RWPE1 (cell line): ENCODE measurements at regions not wholly inside any gene's neighbourhood (a gene's known extent, or its start where the extent isn't known, plus 50 kb on each side); places are given as distances from the start of the nearest gene placed in this dataset.

Experiments used
- CTCF ChIA-PET: fragments of 350-600 bp; sonication (Branson Sonifier 250); formaldehyde crosslinking; extraction: SDS; loops from one replicate; lab custom pipeline; 2021; lab: Yijun Ruan, JAX
- POLR2A ChIA-PET: fragments of 400-600 bp; formaldehyde crosslinking; extraction: SDS; loops from one replicate; lab custom pipeline; 2020; ENCODE audit warnings: antibody characterized with exemption; ENCODE audit not compliant: low non-redundant PET; lab: Yijun Ruan, JAX
- DNase-seq: peaks from one replicate; pipeline ENCODE4 v3.0.0; 2012; ENCODE audit warnings: low spot score
- H3K27ac ChIP-seq: fragments of 450-650 bp; 2 replicates; pipeline ENCODE4 v1.5.1; 2017
- TF ChIP-seq, protein P1 (sequence below): fragments of 450-650 bp; conservative IDR thresholded peaks from 2 replicates; pipeline ENCODE4 v1.5.1; 2017; ENCODE audit warnings: low read depth, mild to moderate bottlenecking

DNA sequence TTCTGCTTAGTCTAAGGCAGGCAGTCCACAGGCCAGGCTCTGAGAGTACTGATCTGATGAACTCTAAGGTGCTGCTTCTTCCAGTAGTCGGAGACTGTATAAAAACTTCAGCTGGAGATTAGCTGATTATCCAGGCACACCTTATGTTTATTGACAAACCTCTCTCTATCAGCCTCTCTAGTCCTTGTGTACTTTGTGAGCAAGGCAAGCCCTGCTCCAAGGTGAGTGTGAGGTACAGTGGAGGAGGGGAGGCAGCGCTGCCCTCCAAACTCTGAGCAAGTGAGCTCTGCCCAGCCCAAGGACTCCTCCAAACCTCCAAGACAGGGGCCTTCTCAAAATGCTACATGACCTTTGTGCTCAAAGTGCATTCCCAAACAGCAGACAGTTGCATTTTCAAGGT is 95.9 kb upstream of the CDKN3 start:
- POLR2A ChIA-PET: no interaction called here
- TF ChIP-seq, protein P1, sequence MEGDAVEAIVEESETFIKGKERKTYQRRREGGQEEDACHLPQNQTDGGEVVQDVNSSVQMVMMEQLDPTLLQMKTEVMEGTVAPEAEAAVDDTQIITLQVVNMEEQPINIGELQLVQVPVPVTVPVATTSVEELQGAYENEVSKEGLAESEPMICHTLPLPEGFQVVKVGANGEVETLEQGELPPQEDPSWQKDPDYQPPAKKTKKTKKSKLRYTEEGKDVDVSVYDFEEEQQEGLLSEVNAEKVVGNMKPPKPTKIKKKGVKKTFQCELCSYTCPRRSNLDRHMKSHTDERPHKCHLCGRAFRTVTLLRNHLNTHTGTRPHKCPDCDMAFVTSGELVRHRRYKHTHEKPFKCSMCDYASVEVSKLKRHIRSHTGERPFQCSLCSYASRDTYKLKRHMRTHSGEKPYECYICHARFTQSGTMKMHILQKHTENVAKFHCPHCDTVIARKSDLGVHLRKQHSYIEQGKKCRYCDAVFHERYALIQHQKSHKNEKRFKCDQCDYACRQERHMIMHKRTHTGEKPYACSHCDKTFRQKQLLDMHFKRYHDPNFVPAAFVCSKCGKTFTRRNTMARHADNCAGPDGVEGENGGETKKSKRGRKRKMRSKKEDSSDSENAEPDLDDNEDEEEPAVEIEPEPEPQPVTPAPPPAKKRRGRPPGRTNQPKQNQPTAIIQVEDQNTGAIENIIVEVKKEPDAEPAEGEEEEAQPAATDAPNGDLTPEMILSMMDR: no peak
- DNase-seq: no peak
- no peak overlapping the region for H3K27ac ChIP-seq
- CTCF ChIA-PET: no interaction called here

DNA sequence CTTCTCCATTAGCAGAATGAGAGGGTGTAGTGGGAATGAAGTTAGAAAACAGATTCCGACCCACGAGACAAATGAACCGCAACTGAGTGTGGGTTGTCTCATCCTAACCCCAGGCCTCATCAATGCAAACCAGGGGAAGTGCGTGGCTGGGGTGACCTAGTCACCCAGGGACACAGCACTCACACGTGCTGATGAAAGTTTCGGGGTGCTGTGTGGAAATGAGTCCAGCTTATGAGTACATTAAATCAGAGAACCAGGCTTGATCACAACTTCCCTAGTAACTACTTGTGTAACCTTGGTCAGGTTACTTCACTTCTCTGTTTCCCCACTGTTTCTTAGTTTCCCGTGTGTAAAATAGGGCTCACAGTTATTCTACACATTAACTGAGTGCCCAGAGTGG is 95.4 kb upstream of the CDKN3 start:
- DNase-seq: no peak
- POLR2A ChIA-PET: no interaction called here
- TF ChIP-seq, protein P1: no peak
- CTCF ChIA-PET: no interaction called here
- H3K27ac ChIP-seq: no peak overlapping the region

DNA sequence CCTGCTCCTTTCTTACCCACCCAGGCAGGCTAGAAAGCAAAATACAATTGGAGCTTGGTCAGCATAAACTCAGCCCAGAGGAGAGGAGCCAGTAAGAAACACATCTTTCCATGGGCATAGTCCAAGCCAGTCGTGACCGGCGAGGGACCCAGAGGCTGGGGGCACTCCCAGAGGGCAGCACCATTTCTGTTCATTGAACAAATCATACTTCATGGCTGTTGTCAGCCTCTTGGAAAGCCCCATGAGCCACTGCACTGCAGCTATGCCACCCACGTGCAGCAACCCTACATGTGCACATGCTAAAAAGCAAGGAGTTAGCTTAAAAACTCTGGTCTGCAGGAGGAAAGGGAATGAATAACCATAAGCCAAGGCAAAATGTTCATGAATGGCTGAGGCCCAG is 90.0 kb upstream of the CDKN3 start:
- CTCF ChIA-PET: interaction anchor here (0.6 kb wide), 1 partner anchor 152 kb away, joined by 3 read pairs; no protein-coding TSS in a partner anchor
- TF ChIP-seq, protein P1: no peak
- DNase-seq: no peak
- POLR2A ChIA-PET: no interaction called here
- no peak overlapping the region for H3K27ac ChIP-seq

DNA sequence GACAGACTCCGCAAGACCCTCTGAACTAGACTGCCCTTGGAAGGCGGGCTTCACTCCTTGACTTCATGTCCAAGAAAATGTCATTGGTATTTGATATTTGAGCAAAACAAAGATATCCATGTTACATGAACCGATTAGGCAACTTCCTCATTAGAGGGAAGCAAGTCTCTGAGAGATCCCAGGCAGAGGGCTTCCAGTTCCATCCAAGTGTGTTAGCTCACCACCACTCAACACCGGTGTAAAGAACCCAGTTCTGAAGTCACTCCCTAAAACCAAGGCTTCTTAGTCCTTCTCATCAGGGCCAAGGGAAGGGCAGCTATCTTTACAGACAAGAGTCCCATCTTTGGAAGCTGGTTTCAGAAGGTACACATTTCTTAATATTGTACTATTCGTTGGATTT is 87.2 kb upstream of the CDKN3 start:
- ChIA-PET POLR2A (no interaction called here), CTCF (no interaction called here)
- DNase-seq: no peak
- TF ChIP-seq, protein P1: no peak
- H3K27ac ChIP-seq: no peak overlapping the region

DNA sequence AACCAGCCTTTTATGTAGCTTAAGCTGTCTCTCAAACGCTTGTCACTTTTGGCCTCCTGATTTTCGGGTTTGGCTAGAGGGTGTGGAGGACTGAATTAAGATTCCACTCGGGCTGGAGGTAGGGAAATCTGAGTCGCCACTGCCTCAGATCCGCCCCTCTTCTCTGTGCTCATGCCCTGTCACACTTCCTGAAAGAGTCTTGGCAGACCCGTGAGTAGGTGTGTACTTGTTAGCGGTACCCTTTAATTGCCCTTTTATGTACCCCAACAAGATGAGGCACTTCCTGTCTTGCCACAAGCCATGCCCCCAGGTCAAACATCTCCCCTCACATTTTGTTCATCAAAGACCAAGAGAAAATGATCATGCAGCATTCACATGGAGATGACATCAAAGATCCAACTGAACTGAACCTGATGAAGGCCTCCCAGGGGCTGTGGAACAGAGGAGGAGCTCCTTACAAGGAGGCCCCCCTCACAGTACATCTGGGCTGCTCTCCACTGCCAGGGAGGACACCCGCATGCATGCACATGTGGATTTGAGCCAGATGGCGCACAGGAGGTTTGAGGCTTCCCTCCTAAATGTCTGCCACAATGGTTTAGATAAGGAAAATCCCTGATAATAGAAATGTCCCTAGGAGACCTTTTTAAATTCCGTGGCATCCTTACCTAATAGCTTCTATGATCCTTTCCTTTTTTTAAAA is 86.5 kb upstream of the CDKN3 start:
- DNase-seq: no peak
- ChIA-PET POLR2A (no interaction called here), CTCF (interaction anchor here (0.5 to 1.0 kb wide), 2 partner anchors 16 to 58 kb away, joined by 3 read pairs; no protein-coding TSS in a partner anchor)
- TF ChIP-seq, protein P1: no peak
- H3K27ac ChIP-seq: peak overlapping the region; percentile 52

DNA sequence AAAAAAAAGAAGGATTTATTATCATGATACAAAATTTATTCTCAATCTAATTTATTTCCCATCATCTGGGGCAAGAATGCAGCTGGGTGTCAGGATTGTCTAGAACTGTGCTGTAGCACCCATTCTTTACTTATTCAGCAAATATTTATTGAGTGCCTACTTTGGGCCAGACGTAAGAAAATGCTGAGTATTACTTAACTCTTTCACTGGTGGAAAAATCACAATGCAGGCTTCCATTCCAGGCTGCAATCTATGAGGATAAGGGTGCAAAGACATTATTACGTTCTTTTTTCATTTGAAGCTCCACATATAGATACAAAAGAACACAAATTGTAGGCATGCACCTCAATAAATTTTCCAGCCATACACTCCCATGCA is 86.0 kb upstream of the CDKN3 start:
- no peak for DNase-seq
- peak overlapping the region; percentile 55 for H3K27ac ChIP-seq
- ChIA-PET POLR2A (no interaction called here), CTCF (interaction anchor here (1.0 kb wide), 1 partner anchor 58 kb away, joined by 3 read pairs; no protein-coding TSS in a partner anchor)
- TF ChIP-seq, protein P1: no peak
